ENCODE measurements at regions not wholly inside any gene's neighbourhood (a gene's known extent, or its start where the extent isn't known, plus 50 kb on each side); places are given as distances from the start of the nearest gene placed in this dataset.

GRCh38 chr11:112398798-112399478 lies 138.3 kb upstream of the PLET1 start:
- in situ Hi-C loops (cut with MboI; ENCODE audit: low sequenced_read_pairs): no loop called here

DNA sequence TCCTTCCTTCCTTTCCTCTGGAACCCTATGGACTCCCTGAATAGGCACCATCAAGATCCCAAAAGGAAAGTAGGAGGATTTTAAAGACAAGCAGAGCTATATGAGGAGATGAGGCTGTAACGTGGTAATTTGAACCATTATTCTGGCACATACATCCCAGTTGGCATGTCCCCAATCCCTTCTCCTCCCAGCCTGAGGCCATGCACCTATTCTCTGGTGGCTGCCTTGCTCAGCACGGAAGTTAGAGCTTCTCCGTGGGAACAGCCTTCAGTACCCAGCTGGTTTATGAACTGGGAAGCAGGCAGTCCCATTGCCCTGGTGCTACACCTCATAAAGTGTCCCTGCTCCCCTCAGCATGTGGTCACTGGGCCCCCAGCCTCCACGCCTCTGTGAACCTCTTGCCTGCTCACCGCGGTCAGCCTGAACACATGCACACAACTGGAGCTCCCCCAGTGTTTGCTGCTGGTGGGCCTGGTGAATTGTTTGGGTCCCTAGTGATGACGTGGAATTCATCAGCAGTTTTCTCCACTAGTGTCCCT lies 139.9 kb upstream of the PLET1 start:
- in situ Hi-C loops (cut with MboI; ENCODE audit: low sequenced_read_pairs): no loop called here

DNA sequence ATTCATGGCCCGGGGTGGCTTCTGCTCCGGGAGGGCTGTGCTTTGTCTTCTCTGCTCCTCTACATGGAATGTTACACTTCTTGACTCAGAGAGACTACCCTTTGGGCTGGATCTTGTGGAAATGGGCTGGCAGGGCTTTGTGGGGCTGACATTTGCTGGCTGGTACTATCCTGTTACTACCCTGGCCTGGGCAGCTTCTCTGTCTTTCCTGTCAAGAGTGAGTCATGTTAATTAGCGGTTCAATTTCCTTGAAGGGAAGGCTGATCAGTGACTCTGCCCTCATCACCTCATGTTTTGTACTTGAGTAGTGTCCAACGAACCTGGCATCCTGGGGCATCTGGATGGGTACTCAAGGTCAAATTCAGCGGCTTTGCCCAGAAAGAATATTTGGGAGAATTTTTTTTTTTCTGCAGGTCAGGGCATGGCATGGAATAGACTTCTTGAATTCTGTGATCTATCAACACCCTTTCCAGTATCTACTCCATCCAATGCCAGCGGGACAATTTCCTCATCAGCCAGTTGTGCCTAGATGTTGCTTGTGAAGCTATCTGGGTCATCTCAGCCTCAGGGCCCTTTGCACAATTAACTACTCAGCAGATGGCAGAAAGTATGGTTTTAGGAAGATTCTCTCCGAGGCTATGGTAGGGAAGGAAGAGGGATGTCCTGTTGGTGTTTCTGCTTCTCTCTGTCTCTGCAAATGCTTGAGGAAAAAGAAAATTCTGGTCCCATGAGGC lies 140.5 kb upstream of the PLET1 start:
- in situ Hi-C loops (cut with MboI; ENCODE audit: low sequenced_read_pairs): no loop called here

DNA sequence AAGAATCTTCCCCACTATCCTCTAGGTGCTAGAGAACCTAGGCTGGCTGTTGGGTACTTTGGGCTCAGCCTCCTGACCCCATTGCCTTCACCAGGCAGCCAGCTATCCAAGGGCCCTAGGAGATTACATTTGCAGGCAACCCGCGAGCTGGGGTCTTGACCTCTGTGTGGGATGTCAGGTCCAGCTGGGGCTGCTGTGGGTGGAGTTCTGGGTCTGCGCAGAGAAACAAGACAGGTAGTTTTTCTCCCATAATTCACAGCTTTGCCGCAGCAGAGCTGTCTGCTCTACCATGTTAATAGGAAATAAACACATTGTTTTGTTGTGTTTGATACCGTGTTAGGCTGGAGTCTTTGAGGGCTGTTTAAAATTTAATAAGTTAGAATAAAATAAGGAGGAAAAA lies 142.8 kb upstream of the PLET1 start:
- in situ Hi-C loops (cut with MboI; ENCODE audit: low sequenced_read_pairs): no loop called here

- in situ Hi-C loops (cut with MboI; ENCODE audit: low sequenced_read_pairs): no loop called here
Observed at GRCh38 chr11:112404112-112404511, 143.5 kb upstream of the PLET1 start.

DNA sequence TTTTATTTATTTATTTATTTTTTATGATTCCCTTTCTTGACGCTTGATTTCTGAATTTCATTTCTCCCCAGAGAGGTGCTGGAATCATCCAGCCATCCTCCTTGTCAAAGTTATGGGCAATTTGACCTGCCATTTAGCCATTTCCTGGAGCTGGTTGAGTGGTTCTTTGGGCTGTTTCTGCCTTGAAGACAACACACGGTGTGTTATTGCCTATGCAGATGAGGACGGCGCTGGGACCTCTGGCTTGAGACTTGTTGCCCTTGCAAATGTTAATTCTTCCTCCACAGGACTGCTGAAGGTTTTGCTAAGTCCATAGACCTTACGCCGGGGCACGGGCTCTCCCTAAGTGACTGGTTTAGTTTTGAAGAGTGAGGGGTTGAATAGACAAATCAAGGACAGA lies 147.9 kb upstream of the PLET1 start:
- in situ Hi-C loops (cut with MboI; ENCODE audit: low sequenced_read_pairs): no loop called here

DNA sequence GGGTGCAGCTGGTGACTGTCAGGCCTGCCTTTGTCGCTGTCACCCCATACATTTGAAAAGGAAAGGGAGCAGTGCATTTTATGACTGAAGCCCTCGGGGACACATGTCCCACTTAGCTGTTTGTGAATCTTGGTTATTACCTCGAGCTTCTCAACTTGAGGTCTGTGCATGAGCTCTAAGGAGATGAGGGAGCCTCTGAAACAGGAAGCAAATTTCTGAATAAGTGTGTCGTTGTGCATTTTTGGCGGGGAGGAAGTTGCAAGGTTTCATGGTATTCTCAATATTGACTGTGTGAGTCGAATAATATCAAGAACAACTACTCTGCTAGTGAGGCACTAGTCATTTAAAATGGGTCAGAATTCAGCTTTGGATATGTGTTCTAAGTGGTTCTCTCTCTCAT lies 149.7 kb upstream of the PLET1 start:
- in situ Hi-C loops (cut with MboI; ENCODE audit: low sequenced_read_pairs): no loop called here

DNA sequence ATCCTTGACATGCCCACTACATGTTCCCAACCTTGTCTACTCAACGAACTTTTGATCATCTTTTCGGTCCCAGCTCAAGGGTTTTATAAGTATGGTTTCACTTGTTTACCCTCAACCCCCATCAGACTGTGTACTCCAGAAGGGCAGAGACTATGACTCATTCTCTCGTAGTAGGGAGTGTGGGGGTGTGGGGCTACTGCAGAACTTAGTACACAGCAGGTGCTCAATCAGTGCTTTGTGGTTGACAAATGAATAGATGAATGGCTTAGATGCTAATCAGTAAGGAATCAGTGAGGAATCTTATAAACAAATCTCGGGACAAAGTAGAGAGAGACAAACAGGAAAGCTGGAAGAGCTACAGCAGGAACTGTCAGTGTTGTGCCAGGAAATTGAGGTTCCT lies 151.7 kb upstream of the PLET1 start:
- in situ Hi-C loops (cut with MboI; ENCODE audit: low sequenced_read_pairs): no loop called here

DNA sequence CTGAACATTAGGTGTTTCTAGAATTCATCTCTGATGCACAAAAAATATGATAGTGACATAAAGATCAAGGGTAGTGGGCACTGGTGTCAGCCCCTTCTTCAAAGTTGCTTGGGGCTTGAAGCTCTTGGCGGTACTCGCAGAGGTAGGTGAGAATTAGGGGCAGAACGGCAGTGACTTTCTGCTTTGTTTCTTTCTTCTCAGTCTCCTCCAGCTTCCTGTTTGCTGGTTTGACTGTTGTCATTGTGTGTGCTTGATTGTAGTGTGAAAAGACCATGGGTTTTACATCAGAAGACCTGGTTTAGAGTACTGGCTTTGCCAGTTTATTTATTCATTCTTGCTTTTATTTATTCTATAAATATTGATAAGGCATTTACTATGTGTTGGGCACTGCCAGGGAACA lies 156.7 kb upstream of the PLET1 start:
- in situ Hi-C loops (cut with MboI; ENCODE audit: low sequenced_read_pairs): no loop called here

DNA sequence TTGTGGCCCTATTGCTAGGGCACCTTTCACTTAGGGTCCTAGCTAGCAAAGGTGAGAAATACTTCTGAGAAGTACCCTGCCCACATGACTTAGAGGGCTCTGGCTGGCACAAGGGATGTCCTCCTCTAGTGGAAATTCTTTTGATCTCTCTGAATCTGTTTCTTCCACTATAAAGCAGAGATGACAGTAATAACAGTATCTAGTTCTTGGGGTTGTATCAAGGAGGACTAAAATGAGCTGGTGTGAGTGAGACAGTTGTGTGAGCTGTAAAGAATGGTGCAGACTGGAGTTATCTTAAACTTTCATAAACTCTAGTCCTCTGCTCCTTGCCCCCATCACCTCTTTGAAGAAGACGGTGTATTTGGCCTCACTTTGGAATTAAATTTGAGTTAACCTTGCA lies 157.8 kb upstream of the PLET1 start:
- in situ Hi-C loops (cut with MboI; ENCODE audit: low sequenced_read_pairs): no loop called here

DNA sequence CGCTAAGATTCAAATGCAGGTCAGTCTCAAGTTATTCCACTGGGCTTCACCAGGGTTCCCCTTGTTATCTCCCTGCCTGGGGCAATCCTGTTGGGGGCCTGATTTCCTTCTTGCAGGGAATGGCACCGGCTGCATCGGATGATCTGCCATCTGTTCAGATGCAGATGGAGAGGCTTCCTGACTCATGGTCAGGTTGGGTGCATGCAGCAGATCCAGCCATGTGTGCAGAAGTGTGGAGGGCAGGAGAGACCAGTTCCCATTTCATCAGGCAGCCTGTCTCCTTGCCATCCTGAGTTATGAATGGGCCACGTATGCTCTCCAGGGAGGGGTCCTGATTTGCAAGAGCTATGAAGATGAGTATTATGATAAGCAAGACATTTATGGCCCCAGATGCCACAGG lies 161.2 kb upstream of the PLET1 start:
- in situ Hi-C loops (cut with MboI; ENCODE audit: low sequenced_read_pairs): no loop called here

DNA sequence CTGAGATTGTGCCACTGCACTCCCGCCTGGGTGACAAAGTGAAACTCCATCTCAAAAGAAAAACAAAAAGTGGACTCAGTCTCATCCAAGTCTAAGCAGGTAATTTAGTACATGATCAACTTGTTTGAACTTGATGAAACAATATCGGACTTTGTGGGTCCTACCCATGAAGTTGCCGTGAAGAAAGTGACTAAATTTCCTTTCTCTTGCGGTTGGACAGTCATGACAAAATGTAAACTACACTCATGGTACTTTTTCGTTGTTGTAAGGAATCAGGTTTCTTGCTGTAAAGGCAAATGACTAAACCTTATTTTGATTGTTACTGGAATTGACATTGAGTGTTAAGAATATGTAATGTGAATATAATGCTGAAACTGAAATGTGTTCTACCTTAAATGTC lies 164.5 kb upstream of the PLET1 start:
- in situ Hi-C loops (cut with MboI; ENCODE audit: low sequenced_read_pairs): no loop called here

GRCh38 chr11:112437096-112437495 lies 176.4 kb upstream of the PLET1 start:
- in situ Hi-C loops (cut with MboI; ENCODE audit: low sequenced_read_pairs): no loop called here

DNA sequence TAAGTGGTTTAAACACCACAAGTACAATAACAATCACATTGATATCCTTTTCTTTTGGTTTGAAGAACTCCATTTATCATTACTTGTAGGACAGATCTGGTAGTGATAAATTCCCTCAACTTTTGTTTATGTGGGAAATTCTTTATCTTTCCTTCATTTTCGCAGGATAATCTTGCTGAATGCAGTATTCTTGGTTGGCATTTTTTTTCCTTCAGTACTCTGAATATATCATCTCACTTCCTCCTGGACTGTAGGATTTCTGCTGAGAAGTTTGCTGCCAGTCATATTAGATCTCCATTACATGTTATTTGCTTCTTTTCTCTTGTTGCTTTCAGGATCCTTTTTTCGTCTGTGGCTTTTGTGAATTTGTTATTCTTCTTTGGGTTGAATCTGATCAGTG lies 179.0 kb upstream of the PLET1 start:
- in situ Hi-C loops (cut with MboI; ENCODE audit: low sequenced_read_pairs): no loop called here

- in situ Hi-C loops (cut with MboI; ENCODE audit: low sequenced_read_pairs): no loop called here
Observed at GRCh38 chr11:112440518-112440917, 179.9 kb upstream of the PLET1 start.

- in situ Hi-C loops (cut with MboI; ENCODE audit: low sequenced_read_pairs): no loop called here
Observed at GRCh38 chr11:112448168-112448567, 187.5 kb upstream of the PLET1 start.

DNA sequence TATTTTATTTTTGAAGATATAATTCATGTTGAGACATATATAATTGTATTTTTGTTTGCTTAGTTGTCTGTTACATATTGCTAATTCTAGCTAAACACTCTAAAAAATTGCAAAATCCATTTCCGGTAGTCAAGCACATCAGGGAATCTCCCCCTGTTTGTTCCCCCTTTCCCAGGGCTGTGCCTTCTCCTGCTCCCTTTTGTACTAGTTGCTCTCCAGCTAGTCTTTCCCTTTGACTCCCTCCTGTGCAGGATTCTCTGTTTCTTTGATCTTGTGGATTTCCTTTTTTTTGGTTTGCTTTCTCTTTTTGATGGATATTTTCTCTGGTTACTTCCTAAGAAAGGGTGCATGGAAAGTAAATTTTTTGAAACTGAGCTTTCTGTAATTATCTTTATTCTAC lies 188.1 kb upstream of the PLET1 start:
- in situ Hi-C loops (cut with MboI; ENCODE audit: low sequenced_read_pairs): no loop called here

GRCh38 chr11:112451250-112451649 lies 190.6 kb upstream of the PLET1 start:
- in situ Hi-C loops (cut with MboI; ENCODE audit: low sequenced_read_pairs): no loop called here

DNA sequence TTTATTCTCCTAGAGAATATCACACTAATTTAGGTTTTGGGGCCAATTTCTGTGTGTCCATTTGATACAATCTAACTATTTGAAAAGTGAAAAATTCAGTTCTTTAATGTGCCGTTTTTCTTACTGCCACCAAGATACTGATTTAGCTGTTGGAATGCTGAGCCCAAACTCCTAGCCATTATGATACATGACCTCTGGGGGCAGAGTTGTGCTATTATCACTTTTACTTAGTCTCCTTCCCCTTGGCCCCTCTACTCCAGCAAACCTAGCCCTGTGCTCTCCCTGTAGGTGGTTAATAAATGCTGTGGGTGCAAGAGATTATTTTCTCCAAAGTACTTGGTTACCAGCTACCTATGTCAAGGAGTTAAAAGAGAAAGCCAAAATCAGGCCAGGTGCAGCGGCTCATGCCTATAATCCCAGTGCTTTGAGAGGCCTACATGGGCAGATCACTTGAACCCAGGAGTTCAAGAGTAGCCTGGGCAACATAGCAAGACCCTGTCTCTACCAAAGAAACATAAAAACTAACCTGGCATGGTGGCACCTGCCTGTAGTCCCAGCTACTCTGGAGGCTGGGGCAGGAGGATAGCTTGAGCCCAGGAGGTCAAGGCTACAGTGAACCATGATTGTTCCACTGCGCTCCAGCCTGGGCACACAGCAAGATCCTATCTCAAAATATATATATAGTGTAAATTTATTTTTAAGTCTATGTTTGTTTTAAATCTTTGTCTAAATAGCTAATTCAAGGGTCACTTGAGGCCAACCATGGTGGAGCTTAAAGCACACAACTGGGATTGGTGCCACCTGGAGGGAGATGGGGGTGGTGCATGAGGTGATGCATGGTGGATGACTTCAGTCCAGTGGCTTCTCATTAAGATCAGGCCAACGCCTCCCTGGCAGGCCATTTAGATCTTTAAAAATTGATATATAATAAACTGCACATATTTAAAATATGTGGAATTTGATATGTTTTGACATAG lies 193.2 kb upstream of the PLET1 start:
- in situ Hi-C loops (cut with MboI; ENCODE audit: low sequenced_read_pairs): no loop called here

DNA sequence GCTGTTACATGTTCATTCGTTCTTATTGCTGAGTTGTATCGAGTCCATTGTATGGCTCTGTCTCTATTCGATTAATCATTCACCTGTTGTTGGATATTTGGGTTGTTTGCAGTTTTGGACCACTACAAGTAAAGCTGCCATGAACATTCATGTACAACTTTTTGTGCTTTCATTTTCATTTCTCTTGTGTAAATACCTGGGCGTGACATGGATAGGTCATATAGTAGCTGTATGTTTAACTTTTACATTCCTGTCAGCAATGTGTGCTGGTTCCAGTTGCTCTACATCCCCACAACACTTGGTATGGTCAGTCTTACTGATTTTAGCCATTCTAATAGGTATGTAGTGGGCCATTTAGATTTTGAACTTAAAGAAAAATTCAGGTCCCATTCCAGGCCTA lies 194.2 kb upstream of the PLET1 start:
- in situ Hi-C loops (cut with MboI; ENCODE audit: low sequenced_read_pairs): no loop called here

DNA sequence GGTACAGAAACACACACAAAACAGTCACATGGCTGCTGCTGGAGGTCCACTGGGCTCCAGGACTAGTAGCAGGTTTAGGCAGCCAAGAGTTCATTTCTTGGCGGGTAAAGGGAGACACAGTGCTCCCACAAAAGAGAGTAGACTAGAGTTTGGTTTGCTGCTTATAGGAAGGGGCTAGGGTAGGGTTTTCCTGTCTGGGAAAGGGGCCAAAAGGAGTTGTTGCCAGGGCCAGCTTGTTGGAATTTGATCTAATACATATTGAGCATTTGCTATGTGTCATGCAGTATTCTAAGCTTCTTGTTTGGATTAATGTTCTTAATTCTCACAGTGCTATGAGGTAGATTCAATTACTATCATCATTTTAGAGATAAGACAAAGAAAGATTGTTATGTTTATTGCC lies 195.1 kb upstream of the PLET1 start:
- in situ Hi-C loops (cut with MboI; ENCODE audit: low sequenced_read_pairs): no loop called here

Data from HL-60/S4 treated with retinoic acid at 250 ng/mL for 4 days and 3 days (cell line).